KOPT-K1 (cell line): ENCODE measurements at regions not wholly inside any gene's neighbourhood (a gene's known extent, or its start where the extent isn't known, plus 50 kb on each side); places are given as distances from the start of the nearest gene placed in this dataset.

Source experiments
- H3K27ac ChIP-seq: fragments of 200-600 bp; sonication (generic); 2 replicates; pipeline ENCODE4 v1.5.1; 2016; ENCODE audit warnings: antibody characterized with exemption, mild to moderate bottlenecking, low read depth, low read length; ENCODE audit not compliant: poor library complexity, severe bottlenecking
- H3K36me3 ChIP-seq: fragments of 200-600 bp; sonication (generic); 2 replicates; pipeline ENCODE4 v1.5.1; 2017; ENCODE audit warnings: antibody characterized with exemption, mild to moderate bottlenecking, low read length, moderate library complexity; ENCODE audit not compliant: insufficient read depth
- H3K9me3 ChIP-seq: fragments of 200-600 bp; sonication (generic); 2 replicates; pipeline ENCODE4 v1.5.1; 2017; ENCODE audit warnings: antibody characterized with exemption, low read length, mild to moderate bottlenecking; ENCODE audit not compliant: insufficient read depth, poor library complexity, severe bottlenecking

DNA sequence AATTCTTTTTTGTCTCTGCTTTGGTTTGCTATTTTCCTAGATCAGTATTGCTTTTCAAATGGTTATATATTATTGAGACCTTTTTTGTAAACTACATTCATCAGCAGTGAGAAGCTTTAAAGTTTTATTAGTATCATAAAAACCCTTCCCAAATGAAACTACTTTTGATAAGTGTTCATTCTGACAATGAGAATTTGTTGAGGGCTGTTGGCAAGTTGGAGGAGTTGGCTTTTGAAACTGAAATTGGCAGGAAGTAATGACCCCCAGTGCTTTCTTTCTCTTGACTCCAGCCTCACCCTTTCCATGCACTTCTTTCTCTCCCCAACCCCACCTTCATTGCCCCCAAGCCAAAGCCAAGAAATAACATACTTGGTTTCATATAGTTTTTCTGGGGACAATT is 113.8 kb downstream of the ZIC5 start:
- H3K36me3 ChIP-seq: no peaks in the 10 kb centered on the region
- no peaks in the 10 kb centered on the region for H3K9me3 ChIP-seq
- H3K27ac ChIP-seq: no peak overlapping the region

DNA sequence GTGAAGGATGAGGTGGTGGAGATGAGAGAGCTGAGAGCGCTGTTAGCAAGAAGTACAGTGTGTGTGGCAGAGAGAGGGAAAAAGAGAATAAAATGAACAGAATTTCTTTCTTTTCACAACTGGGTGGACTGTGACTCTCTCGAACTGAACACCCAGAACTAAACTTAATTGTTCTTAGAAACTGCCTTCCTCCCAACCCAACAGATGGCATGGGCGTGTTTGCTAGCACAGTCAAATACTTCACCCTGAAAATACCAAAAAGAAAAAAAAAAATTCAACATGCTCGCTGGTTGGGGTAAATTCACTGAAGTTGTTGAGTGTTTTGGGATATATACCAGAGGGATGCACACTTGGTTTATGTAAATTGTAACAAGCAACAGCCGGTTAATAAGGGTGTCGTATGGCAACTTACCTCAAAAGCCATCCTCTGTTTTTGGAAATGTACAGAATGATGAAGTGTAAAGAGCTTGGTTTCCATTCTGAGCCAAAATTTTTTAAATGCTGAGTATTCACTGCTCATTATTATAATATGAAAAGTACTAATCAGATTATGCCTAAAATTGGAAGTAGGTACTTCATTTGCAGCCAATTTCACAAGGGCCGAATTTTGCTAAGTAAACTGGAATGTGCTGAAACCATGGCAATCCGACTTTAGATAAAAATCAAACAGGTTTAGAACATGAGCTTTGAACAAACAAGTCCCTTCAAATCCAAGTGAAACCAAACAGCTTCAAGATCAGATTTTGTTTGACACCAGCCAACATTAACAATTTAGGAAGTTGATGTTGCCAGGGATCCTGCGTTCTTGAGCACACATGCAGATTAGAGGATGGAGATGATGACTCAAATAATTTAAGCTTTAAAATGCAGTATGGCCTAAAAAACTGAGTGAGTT is 115.8 kb downstream of the ZIC5 start:
- Histone ChIP-seq H3K9me3 (no peaks in the 10 kb centered on the region), H3K36me3 (no peaks in the 10 kb centered on the region), H3K27ac (no peak overlapping the region)

DNA sequence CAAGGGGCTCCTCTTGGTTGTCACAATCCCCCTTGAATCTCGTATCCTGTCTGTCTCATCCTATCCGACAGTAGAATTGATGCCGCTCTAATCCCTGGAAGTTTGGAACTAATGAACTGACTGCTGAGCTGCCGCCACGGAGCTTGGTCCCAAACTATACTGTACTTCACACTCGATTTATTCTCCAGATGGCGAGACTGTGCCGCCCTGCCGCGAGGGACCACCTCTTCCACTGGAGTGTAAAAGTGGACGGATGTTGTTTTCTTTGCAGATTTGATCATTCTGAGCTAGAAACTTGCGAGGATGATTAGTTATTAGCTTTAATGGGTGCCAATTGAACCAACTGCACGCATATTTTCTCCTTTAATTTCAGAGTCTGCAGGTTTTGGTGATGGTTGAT is 117.2 kb downstream of the ZIC5 start:
- no peak overlapping the region for H3K27ac ChIP-seq

DNA sequence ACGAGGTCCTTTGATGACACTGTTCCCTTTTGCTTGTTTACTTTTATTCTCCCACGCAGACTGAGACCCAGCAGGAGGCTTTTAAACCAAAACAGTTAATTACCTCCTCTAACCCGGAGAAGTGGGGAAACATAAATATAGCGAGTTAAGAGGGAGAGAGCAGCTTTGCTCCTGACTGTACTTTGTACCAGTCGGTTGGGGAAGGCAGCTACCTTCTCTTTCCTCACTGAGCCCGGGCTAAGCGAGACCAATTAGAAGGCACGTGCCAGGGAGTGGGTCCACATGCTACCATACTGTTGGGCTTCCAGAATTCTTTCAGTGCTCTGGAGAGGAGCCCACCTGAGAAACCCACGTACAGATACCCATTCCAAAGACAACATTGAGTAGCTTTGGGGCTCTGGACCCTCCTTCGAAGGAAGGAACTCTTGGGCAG is 124.2 kb downstream of the ZIC5 start:
- no peaks in the 10 kb centered on the region for H3K36me3 ChIP-seq
- no peaks in the 10 kb centered on the region for H3K9me3 ChIP-seq
- no peak overlapping the region for H3K27ac ChIP-seq

More for the DNA sequence above, 117.2 kb downstream of the ZIC5 start:
- Histone ChIP-seq H3K36me3 (no peaks in the 10 kb centered on the region), H3K9me3 (no peaks in the 10 kb centered on the region)

DNA sequence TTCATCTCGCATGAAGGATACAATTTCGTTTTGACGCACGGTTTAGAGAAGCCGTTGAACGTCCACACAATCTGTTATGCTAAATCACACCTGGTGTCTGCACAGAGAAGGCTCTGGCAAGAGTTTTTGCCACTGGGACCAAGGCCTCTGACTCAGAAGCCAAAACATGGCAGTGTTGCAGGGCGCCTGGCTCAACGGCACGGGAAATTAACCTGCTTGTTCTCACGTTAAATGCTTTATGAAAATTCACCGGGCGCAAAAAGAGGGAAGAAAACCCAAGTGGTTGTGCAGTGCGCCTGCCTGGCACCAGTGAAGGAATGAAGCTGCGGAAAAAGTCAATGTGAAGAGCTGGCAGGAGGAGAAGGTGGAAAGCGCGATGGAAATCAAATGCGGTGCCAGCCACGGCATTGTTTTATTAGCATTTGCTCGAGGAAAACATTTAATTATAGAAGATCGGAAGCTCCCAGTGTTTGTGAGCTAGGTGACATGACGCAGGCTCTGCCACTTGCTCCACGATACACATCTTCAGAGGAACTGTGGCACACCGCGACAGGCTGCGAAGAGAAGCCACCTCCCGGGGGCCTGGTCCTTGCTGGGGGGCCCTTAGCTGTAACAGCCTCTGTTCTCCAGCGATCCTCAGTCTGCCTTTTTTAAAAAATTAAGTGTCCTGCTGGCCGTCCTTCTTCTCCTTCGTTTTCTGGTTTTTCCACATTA is 126.2 kb downstream of the ZIC5 start:
- H3K9me3 ChIP-seq: no peaks in the 10 kb centered on the region
- no peak overlapping the region for H3K27ac ChIP-seq

DNA sequence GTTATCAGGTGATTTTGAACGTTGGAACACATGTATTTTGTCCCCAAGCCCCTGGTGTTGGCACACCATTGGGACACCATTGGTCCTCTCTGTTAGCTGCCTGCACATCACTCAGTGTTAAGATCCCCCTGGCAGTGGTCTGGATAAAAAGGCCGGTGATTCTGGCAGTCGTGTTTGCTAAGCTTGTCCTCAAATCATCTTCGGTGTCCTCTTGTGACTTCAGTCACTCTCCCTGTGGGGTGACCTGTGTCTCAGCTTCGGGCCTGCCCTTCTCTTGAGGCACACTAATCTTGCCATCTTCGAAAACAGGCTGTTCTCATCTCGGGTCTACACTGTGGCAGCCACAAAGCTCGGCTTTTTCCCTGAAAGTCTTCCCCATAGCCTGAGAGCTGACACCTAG is 127.1 kb downstream of the ZIC5 start:
- Histone ChIP-seq H3K27ac (no peak overlapping the region), H3K36me3 (no peaks in the 10 kb centered on the region), H3K9me3 (no peaks in the 10 kb centered on the region)

More for the DNA sequence above, 126.2 kb downstream of the ZIC5 start:
- H3K36me3 ChIP-seq: no peaks in the 10 kb centered on the region

DNA sequence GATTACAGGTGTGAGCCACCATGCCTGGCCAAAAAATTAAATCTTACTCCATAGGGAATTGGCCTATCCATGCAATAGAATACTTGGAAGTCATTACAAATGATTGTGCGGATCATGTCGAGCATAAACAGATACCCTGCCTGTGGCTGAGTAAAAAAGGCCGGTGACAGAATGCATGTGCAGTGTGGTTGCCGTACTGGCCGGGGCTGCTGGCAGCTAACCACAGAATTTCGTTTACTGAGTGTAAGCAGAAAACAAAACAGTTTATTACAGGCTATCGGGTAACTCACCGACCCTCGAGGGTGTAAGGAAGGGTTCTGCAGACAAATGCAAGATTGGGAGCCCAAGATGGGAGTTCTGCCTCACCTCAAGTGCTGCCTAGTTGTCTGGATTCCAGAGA is 127.7 kb downstream of the ZIC5 start:
- Histone ChIP-seq H3K36me3 (no peaks in the 10 kb centered on the region), H3K27ac (no peak overlapping the region), H3K9me3 (no peaks in the 10 kb centered on the region)

DNA sequence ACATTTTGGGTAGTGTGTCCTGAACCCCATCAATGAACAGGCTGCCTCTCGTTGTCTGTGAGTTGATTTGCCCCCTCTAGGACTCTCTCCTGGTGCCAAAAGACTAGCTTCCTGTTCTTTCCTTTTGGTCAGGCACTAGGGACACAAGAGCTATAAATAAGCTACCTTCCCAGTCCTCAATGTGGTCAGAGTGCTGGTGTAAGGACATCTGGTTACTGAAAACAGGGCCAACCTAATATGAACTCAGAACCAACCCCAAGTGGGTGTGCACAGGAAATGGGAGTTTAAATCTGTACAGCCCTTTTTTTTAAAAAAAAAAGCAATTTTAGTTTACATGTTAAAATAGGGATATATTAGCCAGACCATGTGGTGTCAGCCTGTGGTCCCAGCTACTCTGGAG is 129.2 kb downstream of the ZIC5 start:
- H3K9me3 ChIP-seq: no peaks in the 10 kb centered on the region
- no peak overlapping the region for H3K27ac ChIP-seq
- no peaks in the 10 kb centered on the region for H3K36me3 ChIP-seq

DNA sequence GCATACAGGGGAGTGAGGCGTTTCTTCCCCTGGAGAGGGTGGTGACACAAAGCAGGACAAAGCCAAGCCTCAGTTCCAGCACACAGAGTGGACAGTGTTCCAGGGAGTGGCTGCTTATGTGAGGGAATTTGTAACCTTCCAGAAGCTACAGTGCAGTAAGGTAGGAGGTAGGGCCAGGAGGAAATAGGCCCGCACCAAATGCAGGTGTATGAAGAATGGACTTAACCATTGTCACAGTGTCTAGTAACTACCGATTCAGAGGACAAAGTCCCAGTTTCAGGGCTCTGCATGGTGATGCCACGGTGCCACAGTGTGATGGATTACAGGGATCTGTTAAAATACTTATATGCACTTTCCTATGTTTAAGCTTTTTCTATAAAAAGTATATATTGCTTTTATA is 135.3 kb downstream of the ZIC5 start:
- Histone ChIP-seq H3K9me3 (no peaks in the 10 kb centered on the region), H3K36me3 (no peaks in the 10 kb centered on the region), H3K27ac (no peak overlapping the region)

DNA sequence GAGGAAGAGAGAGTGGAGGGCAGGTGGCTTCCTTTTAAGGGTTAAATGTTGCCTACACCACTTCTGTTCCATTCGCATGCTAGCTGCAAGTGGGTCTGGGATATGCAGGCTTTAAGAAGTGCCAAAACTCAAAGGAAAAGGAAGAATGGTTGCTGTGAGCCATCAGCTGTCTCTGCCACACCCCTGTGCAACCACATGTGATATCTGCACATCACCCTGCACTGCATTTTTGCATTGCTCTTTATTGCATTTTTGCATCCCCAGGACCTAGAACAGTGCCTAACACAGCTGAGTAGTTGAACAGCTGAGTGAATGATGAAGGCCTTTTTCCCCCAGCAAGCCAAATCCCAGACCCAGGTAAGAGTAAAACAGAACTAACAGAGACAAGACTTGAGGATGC is 136.1 kb downstream of the ZIC5 start:
- no peaks in the 10 kb centered on the region for H3K9me3 ChIP-seq
- no peak overlapping the region for H3K27ac ChIP-seq
- no peaks in the 10 kb centered on the region for H3K36me3 ChIP-seq

DNA sequence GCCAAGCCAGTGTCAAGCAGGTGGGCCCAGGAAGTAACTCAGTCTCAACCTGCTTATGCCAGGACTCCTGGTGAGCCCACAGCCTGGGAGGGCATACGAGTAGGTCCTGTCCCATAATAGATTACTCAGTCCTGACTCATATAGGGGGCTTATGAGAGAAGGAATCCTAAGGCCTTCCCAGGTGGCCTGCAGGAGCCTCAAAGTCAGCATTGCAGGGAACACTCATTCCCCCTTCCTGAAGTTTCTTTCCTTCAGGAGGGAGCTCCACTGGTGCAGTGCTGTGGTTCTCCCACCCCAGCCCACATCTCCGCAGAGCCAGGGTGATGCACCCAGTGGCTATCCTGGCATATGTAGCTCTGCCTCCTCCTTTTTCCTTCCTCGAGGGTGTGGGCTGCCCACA is 137.3 kb downstream of the ZIC5 start:
- Histone ChIP-seq H3K9me3 (no peaks in the 10 kb centered on the region), H3K36me3 (no peaks in the 10 kb centered on the region), H3K27ac (no peak overlapping the region)

DNA sequence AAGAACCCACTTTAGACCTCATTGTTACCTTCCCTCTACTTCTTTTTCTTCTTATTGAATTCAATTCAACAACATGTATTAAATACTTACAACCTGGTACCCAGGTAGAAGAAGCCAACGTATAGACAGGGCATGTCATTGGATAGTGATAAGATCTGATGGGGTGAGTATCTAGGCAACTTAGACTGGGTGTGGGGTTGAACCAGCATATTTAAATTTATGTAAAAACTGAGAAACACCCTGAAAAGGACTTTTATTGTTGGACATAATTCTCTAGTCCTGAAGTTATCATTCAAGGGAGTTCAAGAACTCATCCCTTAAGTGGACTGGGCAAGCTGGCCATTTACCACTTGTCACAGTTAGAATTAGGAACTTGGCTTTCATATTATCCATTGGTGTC is 139.2 kb downstream of the ZIC5 start:
- Histone ChIP-seq H3K27ac (no peak overlapping the region), H3K36me3 (no peaks in the 10 kb centered on the region), H3K9me3 (no peaks in the 10 kb centered on the region)

DNA sequence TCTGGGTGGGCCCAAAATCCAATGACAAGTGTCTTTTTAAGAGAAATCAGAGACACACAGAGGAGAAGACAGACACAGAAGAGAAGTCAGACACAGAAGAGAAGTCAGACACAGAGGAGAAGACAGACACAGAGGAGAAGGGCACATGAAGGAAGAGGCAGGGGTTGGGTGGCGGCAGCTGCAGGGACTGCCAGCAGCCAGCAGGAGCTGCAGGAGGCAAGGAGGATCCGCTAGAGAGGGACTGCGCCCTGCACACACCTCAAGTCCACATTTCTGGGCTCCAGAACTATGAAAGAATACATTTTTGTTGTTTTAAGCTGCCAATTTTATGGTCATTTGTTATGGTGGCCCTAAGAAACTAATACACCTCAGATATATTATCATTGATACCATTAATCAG is 140.6 kb downstream of the ZIC5 start:
- H3K36me3 ChIP-seq: no peaks in the 10 kb centered on the region

DNA sequence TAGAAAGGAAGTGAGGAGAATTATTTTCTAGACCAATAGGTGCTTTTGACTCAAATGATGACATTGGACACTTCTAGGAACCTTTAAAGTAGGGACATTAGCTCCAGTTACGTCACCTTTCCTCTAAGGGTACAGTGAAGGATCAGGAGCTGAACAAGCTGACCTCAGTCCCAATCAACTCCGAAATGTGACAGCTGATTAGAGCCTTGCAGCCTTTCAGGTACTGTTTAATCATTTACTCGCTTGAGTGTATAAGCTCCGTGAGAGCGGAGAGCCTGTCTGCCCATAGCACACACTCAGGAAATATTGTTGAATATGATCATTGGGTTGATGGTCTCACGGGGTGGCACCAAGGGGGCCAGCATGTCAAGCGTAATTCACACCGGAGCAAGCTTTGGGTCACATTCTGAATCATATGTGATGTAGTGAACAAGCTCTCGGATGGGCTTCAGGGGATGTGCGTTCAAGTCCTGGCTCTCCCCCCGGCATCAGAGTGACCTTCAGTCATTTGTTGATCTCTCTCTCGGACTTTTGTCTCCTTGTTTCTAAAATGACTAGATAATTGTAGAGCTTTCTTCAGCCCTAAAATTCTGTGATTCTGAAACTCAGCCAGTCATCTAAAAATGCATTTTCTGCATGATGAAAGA is 141.9 kb downstream of the ZIC5 start:
- Histone ChIP-seq H3K9me3 (no peaks in the 10 kb centered on the region), H3K27ac (no peak overlapping the region), H3K36me3 (no peaks in the 10 kb centered on the region)

More for the DNA sequence above, 140.6 kb downstream of the ZIC5 start:
- Histone ChIP-seq H3K9me3 (no peaks in the 10 kb centered on the region), H3K27ac (no peak overlapping the region)

DNA sequence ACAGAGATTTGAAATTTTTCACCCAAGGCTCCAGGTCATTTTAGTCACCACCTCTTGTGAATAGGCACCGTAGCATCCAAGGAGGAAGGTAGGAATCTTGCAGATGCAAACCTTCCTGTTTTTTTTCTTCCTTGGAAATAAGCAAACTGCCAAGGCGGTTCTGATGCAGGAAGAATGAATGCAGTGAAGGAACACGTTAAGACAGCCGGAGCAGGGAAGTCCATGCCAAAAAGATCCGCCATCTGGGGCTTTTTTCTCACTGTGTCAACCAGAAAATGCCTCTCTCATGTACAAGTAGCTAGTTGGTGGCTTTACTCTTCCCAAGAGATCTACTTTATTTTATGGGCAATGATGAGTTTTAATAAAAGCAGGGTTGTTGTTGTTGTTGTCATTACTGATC is 142.4 kb downstream of the ZIC5 start:
- Histone ChIP-seq H3K27ac (no peak overlapping the region), H3K9me3 (no peaks in the 10 kb centered on the region), H3K36me3 (no peaks in the 10 kb centered on the region)
